GM03348 (cell line): ENCODE measurements at regions not wholly inside any gene's neighbourhood (a gene's known extent, or its start where the extent isn't known, plus 50 kb on each side); places are given as distances from the start of the nearest gene placed in this dataset.
"Not testable (repeated sequence)": the region's sequence is repeated elsewhere in the genome, so short reads cannot be mapped to it uniquely, and the experiment has no call there.

Experiments used
- DNase-seq: peaks from one replicate; pipeline ENCODE4 v3.0.0; 2012; ENCODE audit warnings: low spot score

DNA sequence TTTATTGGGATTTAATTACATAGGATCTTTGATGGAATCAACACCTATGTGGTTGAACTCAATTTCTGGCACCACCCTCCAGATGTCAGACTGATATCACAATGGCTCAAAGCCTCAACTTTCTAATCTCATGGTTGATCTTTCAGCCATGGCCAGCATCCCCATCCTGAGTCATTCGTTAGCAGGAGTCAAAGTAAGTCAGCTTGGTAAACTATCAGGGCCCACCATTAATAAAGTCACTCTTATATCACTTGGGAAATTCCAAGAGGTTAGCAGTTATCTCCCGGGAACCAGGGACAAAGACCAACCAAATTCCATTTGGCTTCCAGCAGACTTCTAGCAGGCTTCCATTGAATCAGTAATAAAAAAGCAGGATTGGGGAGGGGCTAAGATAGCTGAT lies 50.7 kb upstream of the TNFSF4 start:
- DNase-seq, result no peak

DNA sequence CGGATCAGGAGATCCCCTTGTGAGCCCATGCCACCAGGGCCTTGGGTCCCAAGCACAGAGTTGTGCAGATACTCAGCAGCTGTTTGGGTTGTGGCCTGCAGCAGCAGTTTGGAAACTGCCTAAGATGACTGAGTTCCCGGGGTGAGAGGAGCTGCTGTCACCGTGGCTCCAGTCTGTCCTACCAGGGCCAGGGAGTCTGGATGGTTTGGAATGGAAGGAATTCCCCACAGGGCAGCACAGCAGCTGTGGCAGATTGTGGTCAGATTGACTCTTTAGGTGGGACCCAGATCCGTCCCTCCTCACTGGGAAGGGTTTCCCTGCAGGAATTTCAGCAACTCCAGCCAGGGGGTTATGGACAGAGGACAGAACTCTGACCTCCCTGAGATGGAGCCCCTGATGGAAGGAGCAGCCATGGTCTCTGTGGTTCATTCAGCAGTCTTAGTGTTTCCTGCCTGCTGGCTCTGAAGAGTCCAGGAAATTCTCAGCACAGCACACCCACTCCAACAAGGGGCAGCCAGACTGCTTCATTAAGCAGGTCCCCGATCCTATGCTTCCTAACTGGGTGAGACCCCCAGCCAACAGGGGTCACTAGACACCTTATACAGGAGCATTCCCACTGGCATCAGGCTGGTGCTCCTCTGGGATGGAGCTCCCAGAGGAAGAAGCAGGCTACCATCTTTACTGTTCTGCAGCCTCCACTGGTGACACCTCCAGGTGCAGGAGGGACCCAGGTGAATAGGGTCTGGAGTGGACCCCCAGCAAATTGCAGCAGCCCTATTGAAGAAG lies 51.5 kb upstream of the TNFSF4 start:
- DNase-seq, result peak; percentile 30

DNA sequence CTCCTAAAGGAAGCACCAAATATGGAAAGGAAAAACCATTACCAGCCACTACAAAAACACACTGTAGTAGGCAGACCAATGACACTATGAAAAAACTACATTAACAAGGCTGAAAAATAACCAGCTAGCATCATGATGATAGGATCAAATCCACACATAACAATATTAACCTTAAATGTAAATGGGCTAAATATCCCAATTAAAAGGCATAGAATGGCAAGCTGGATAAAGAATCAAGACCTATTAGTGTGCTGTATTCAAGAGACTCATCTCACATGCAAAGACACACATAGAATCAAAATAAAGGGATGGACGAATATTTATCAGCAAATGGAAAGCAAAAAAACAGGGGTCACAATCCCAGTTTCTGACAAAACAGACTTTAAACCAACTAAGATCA lies 53.2 kb upstream of the TNFSF4 start:
- not testable (repeated sequence) for DNase-seq

DNA sequence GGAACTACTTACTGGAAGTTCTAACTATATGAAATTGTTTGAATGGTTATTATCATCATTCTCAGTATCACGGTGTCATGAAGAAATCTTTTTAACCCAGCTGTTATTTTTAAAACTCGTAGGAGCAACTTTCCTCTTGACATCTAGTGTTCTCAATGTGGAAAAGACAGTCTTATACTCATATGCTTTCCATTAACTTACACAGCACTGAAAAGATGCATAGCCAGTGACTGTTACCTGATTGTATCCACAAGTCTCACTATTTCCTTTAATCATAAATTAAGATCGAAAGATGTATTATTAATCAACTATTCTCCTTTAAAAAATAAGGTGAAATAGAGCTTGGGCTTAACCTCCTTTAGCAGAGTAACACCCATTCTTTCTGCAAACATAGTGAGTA lies 59.7 kb upstream of the TNFSF4 start:
- peak; percentile 6 for DNase-seq

DNA sequence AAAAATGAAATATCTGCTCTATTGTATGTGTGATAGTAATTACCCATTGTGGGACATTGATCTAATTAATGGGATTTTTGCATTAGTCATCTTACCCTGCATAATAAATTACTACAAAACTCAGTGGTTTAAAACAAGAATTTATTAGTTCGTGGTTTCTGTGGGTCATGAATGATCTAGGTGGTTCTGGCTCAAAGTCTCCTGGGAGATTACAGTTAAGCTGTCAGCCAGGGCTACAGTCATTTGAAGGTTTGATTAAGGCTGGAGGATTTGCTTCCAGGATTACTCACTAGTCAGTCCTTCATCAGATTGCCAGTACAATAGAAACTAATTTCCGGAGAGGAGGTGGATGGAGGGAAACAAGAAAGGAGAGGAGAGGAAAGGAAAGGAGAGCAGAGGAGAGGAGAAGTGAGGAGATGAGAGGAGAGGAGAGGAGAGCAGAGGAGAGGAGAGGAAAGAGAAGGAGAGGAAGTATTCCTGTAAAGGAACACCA lies 60.4 kb upstream of the TNFSF4 start:
- DNase-seq, result peak; percentile 60

DNA sequence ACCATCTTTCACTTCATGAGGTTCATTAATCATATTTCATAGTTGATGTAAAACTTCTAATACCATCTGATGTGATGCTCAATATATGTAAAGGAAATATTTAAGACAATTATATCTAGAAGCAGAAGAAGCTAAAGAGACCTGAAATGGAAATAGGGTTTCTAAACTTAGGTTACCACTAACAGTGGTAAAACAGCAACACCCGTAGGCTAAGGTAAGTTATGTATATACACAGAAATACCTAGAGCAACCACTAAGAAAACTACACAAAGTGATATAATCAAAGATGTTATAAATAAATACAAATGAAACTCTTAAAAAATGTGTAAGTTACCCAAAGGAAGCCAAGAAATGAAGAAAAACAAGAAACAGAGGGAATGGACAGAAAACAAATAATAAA lies 61.1 kb upstream of the TNFSF4 start:
- DNase-seq, result no peak

DNA sequence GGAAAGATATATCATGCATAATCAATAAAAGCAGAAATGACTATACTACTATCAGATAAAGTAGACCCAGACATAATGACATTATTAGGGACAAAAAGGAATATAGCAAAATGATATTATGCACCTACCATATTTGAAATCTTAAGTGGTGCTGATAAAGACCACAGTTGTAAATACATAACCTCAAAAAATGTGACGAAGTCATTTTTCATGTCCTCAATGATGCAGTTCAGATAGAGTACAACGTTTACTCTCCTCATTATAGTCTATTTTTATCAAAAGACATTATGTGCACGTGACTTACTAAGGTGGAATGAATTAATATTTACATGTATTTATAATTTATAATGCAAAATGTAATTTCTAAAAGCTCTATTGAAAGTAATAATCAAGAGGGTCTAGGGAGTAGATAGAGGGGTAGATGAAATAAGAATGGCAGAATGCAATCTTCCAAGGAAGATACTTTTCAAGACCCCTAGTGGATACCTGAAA lies 61.7 kb upstream of the TNFSF4 start:
- no peak for DNase-seq

DNA sequence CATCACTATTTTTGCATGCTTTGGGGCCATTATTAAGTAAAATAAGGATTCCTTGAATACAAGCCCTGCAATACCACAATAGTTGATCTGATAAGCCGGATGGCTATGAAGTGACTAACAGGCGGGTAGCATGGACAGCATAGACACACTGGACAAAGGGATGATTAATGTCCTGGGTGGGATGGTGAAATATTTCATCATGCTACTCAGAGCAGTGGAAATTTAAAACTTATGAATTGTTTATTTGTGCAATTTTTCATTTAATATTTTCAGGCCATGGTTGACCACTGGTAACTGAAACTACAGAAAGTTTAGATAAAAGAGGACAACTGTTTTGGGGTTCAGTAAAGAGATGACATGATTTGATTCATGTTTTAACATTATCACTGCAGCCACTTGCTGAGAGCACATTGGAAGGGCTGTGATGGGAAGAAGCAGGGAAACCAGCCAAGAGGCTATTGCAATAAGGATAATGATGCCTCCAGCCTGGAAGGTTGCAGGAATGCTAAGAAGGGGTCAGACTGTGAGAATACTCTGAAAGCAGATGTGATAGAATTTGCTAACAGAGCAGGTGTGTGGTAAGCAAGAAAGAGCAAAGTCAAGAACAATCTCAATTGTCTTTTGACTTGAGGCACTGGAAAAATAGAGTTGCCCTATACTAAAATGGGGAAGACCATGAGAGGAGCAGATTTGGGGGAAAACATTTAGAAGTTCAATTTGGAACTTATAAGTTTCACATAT lies 62.5 kb upstream of the TNFSF4 start:
- DNase-seq, result peak; percentile 59

DNA sequence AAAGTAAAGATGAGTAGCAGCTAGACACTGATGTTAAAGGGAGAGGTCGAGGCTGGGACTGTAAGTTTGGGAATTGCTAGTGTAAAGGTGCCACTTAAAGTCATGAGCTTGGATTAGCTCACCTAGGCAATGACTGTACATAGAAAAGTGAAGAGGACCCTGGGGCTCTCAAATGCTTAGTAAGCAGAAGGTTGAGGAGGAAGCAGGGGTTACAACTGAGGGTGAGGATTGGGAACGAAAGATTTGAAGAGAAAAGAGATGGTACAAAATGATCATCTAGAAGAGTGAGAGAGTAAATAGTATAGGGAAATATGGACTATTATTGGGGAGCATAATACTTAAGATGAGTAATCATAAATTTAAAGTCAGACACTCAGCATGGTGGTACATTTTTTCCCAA lies 63.1 kb upstream of the TNFSF4 start:
- no peak for DNase-seq

DNA sequence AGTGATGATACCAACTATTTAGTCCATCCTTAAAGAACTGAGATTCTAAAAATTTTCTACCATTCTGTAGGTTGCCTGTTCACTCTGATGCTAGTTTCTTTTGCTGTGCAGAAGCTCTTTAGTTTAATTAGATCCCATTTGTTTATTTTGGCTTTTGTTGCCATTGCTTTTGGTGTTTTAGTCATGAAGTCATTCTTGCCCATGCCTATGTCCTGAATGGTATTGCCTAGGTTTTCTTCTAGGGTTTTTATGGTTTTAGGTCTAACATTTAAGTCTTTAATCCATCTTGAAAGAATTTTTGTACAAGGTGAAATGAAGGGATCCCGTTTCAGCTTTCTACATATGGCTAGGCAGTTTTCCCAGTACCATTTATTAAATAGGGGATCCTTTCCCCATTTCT lies 63.9 kb upstream of the TNFSF4 start:
- not testable (repeated sequence) for DNase-seq

DNA sequence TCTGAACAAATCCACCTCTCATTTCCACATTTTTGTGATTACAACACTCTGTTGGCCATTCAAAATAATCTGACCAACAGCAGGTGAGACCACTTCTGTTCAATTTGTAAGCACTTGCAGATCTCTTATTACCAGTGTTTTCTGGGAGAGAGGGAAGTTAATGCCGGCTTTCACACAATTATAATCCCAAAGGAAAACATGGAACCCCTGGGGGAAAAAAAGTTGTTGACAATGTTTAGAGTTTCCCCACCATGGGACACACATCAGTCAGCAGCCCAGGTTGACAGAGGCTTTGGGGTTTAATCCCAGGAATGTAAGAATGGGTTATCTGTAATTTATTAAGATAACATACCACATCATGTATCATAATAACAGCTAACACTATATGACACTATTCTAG lies 68.4 kb upstream of the TNFSF4 start:
- no peak for DNase-seq

DNA sequence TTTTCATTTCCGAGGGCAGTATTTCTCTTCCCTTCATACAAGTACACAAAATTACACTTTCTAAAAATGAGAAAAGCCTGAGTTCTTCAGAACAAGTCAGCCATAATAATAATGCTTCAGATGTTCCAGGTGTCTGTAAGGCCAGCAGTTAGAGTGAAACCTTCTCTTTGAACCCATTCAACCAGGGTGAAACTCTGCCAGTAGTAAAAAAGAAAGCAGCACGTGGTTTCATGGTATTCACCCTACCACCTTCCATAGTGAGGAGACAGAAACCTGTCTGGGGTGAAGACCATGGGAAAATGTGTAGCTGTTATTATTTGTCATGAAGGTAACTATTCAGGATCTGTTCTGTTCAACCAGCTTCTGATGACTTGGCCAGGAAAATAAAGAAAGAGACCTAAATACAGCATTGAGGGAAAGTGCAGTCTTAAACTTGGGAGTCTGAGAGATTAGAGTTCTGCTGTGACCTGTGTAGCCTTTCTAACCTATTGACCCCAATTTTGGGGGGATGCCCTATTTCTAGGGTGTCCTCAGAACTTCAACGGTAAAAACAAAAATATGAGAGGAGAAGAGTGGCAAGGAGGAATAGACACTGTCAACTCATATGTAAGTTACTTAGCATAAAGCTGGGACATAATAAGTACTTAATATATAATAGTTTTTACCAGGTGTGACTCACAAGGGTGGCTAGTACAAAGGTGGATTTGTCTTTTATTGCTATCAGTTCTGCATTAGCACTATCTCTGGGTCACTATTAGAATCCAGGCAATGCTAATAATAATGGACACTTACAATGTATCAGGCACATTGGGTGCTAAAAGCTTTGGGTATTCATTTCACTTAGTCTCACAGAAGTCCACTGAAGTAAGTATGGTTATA lies 70.0 kb upstream of the TNFSF4 start:
- no peak for DNase-seq

DNA sequence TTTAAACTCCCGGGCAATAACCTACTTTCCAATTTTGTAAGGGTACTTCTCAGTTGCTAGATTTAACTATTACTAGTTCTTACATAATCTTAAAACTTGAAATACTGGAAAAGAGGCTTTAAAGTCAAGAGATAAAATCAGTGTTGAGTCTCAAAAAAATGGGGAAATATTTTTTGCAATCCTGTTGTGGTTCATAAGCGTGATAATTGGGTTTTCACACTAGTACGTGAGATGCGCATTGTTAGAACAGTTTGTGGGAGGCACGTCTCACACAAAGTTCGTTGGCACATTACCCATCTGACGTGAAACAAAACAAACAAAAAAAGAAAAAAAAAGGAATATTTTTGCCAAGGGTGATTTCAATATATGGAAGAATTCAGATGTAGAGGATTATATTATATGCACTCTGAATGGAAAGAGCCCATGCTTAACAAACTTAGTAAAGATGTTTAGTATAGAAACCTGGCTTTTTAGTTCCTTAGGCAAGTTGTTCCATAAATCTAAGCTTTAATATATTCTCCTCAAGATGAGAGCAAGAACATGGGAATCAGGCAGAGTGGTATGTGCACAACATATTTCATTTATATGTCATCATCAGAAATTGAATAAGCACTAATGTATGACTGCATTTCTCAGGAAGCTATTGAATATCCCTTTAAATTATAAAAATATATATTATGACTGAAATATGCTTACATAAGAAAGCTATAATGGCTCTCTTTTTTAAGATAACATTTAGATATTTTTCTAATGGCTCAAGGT lies 73.9 kb upstream of the TNFSF4 start:
- no peak for DNase-seq

DNA sequence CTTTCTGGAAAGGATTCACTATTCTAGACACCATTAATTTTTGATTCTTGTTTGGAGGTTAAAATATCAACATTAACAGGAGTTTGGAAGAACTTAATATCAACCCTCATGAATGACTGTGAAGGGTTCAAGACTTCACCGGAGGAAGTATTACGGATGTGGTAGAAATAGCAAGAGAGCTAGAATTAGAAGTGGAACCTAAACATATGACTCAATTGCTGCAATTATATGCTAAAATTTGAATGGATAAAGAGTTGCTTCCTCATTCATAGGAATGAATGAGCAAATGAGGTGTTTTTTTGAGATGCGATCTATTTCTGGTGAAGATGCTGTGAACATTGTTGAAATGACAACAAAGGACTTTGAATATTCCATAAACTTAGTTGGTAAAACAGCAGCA lies 77.9 kb upstream of the TNFSF4 start:
- no peak for DNase-seq

DNA sequence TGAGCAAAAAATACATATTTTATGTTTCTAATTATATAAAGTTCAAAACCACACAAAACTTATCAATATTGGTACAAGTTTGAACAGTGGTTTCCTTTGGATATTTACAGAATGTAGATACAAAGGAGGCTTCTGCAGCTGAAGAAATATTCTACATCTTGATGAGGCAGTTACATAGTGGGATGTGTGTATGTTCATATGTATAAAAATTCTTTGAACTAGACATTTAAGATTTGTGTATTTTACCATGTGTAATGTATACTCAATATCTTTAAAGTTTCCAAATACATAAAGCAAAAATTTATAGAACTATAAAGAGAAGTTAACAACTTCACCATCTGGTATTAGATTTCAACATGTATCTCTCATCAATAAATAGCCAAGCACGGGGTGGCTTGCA lies 80.7 kb upstream of the TNFSF4 start:
- no peak for DNase-seq

DNA sequence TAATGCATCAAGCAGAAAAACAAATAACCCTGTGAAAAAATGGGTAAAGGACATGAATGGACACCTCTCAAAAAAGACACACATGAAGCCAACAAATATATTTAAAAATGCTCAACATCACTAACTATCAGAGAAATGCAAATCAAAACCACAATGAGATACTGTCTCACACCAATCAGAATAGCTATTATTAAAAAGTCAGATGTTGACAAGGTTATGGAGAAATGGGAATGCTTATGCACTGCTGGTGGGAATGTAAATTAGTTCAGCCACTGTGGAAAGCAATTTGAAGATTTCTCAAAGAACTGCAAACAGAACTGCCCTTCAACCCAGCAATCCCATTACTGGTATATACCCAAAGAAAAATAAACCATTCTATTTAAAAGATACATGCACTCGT lies 86.6 kb upstream of the TNFSF4 start:
- no peak for DNase-seq

DNA sequence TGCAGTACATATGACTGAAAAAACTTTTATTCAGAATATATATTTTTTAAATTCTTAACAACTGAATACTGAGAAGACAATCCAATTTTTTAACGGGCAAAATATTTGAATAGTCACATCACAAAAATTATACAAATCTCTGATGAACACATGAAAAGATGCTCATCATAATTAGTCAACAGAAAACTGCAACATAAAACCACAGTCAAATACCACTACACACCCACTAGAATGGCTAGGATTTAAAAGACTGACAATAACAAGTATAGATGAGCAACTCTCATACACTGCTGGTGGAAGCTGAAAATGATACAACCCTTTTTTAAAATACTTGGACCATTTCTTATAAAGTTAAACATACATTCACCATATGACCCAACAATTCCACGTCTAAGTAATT lies 87.7 kb upstream of the TNFSF4 start:
- peak; percentile 16 for DNase-seq

DNA sequence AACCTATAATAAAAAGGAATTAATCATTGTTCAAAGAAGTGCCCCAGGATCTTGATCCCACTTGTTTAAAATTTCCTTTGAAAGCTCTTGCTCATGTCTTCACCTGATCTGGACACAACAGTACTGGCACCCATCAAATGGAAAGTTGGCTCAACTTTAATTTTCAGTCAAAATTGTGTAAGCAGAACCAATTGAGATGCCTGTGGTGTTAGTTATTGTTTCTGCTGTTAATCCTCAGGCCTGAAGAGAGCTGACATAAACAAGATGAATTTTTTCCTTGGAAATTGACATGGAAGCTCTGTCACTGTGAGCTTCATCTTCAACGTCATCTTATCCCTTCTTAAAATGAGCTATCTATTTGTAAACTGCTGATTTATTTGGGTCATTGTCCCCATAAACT lies 88.3 kb upstream of the TNFSF4 start:
- no peak for DNase-seq

DNA sequence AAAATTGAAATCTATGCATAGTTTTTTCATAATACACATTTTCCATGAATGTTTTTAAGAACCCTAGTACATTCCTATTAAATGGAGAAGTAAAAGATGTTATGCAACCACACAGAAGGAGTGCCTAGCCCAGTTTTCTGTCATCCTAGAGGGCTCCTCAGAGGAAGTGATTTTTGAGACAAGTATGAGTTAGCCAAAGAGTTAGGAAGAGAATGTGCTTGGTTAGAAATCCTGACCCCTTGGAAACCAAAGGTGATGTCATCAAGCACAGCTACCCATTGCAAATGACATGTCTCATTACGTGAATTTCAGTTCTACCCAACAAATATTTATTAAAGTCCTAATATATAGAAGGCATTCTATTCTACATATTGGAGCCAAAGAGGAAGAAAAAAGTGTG lies 88.9 kb upstream of the TNFSF4 start:
- DNase-seq, result peak; percentile 6

DNA sequence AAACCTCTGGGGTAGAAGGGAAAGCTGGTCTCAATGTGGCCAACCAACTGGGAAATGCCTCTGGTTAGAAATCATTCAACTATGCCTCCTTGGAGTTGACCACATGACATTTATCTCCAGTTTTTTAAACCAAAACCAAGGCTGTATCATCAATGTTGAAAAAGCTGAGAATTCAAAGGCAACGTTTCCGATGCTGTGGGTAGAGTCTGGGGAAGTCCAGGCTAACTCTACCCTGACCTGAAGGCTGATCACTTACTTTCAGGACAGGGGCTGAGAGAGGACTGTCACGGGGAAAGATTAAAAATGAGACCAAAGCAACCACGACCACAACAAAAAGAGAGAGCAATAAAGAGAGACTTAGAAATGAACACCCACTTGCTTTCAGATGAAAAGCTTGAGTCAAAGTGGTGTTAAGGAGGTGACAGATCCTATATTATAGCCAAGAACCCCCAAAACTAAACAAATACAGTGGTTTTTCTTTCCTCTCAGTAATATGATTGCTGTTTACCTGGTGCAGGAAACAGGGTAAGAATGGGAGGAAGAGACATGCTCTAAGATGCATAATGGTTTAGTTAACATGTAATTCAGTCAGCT lies 90.8 kb upstream of the TNFSF4 start:
- DNase-seq, result no peak
